ENCODE measurements at regions not wholly inside any gene's neighbourhood (a gene's known extent, or its start where the extent isn't known, plus 50 kb on each side); places are given as distances from the start of the nearest gene placed in this dataset.

DNA sequence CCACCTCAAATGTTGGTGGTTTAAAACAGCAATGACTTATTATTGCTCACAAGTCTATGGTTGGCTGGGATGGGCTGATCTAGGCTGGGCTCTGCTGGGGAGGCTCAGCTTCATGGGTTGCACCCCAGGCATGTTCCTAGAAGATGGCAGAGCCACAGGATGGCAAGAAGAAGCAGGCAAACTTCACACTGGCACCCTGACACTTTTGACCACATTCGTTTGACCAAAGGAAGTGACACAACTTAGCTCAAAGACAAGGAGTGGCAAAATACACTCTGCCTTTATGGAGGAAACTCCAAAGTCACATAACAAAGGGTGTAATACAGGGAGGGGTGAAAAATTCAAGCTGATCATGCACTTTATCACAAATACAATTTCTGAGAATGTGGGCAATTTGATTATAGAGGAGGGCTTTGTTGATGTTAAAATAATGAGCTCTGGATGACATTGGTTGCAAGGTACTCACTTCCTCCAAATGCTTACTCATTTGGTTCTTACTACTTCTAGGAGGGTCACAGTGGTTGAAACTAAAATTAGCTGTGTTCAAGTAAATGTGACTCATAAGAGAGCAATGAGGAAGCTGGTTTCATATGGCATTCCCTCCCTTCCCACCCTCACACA, 249.2 kb upstream of the RPS6KA3 start:
- no peak for TF ChIP-seq EZH2 (IDR thresholded peaks at IDR 0.05; ENCODE audit: low read depth)
- TF ChIP-seq, protein P1, sequence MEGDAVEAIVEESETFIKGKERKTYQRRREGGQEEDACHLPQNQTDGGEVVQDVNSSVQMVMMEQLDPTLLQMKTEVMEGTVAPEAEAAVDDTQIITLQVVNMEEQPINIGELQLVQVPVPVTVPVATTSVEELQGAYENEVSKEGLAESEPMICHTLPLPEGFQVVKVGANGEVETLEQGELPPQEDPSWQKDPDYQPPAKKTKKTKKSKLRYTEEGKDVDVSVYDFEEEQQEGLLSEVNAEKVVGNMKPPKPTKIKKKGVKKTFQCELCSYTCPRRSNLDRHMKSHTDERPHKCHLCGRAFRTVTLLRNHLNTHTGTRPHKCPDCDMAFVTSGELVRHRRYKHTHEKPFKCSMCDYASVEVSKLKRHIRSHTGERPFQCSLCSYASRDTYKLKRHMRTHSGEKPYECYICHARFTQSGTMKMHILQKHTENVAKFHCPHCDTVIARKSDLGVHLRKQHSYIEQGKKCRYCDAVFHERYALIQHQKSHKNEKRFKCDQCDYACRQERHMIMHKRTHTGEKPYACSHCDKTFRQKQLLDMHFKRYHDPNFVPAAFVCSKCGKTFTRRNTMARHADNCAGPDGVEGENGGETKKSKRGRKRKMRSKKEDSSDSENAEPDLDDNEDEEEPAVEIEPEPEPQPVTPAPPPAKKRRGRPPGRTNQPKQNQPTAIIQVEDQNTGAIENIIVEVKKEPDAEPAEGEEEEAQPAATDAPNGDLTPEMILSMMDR (conservative IDR thresholded peaks at IDR 0.05): no peak
- CTCF ChIA-PET: interaction anchor here (0.6 to 0.9 kb wide), 3 partner anchors 49 to 214 kb away, joined by 3 to 15 read pairs (median 3); no protein-coding TSS in a partner anchor
- Histone ChIP-seq H4K20me1 (ENCODE audit: insufficient read depth) (no peaks in the 10 kb centered on the region), H3K27me3 (ENCODE audit: insufficient read depth, low read depth) (no peaks in the 10 kb centered on the region), H3K4me1 (replicated peaks; ENCODE audit: insufficient read depth) (peaks cover 38% of the 10 kb centered on the region), H3K4me2 (peak overlapping the region; percentile 45), H3K9me2 (ENCODE audit: insufficient read depth) (no peaks in the 10 kb centered on the region), H3F3A (ENCODE audit: insufficient read depth, low read depth) (peaks cover 22% of the 10 kb centered on the region), H3K79me2 (ENCODE audit: low read depth) (no peaks in the 10 kb centered on the region), H3K4me3 (no peak overlapping the region), H3K9me3 (ENCODE audit: insufficient read depth, low read depth) (peaks cover 7% of the 10 kb centered on the region; the same call in 1 of the 2 replicates), H3K36me3 (ENCODE audit: low read depth) (no peaks in the 10 kb centered on the region; the same call in 1 of the 2 replicates), H3K27ac (peak overlapping the region; percentile 94), H2AFZ (no peak overlapping the region)
- DNase-seq: peak; percentile 8 to 92
- POLR2A ChIA-PET (ENCODE audit: unreplicated experiment): interaction anchor here (0.6 kb wide), 1 partner anchor 843 kb away, joined by 12 read pairs; no protein-coding TSS in a partner anchor
- BruUV-seq (replicated peaks): TSS peak; percentile 73
- intact Hi-C loops (cut with micrococcal nuclease; ENCODE audit: unreplicated experiment): loop anchor here (1.0 to 5.0 kb wide), 4 partner anchors 154 to 1456 kb away; partner anchors contain the start of genes EIF1AX and RPS6KA3

DNA sequence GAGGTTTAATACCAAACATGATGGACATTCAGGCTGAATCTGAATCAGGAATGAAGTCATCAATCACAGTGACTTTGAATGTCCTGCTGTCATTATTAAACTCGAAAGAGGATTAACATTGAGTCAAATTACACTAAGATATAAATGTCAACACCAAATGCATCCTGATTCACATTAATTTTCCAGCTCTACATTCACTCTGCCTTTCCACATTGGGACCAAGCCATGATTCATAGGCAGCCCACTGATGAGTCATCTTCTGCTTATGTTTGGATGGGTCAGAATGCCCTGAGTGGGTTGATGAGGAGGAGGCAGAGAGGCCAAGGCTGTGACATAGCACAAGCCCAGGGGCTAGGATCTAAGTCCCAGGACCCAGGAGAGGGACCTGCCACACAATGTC, 247.6 kb upstream of the RPS6KA3 start:
- peaks cover 7% of the 10 kb centered on the region; the same call in 1 of the 2 replicates for H3K9me3 ChIP-seq (ENCODE audit: insufficient read depth, low read depth)
- no TSS peak for BruUV-seq (replicated peaks)
- no peak overlapping the region for H3K4me2 ChIP-seq
- no peaks in the 10 kb centered on the region for H3K9me2 ChIP-seq (ENCODE audit: insufficient read depth)
- H3K4me3 ChIP-seq: no peak overlapping the region
- no peak for TF ChIP-seq EZH2 (IDR thresholded peaks at IDR 0.05; ENCODE audit: low read depth)
- TF ChIP-seq, protein P1 (conservative IDR thresholded peaks at IDR 0.05): no peak
- H3K27ac ChIP-seq: peak overlapping the region; percentile 94
- H3F3A ChIP-seq (ENCODE audit: insufficient read depth, low read depth): peaks cover 22% of the 10 kb centered on the region
- H3K27me3 ChIP-seq (ENCODE audit: insufficient read depth, low read depth): no peaks in the 10 kb centered on the region
- POLR2A ChIA-PET (ENCODE audit: unreplicated experiment): no interaction called here
- H2AFZ ChIP-seq: no peak overlapping the region
- no peaks in the 10 kb centered on the region; the same call in 1 of the 2 replicates for H3K36me3 ChIP-seq (ENCODE audit: low read depth)
- H4K20me1 ChIP-seq (ENCODE audit: insufficient read depth): no peaks in the 10 kb centered on the region
- no peaks in the 10 kb centered on the region for H3K79me2 ChIP-seq (ENCODE audit: low read depth)
- CTCF ChIA-PET: no interaction called here
- H3K4me1 ChIP-seq (replicated peaks; ENCODE audit: insufficient read depth): peaks cover 38% of the 10 kb centered on the region
- peak in 1 of 2 experiments; percentile 9 for DNase-seq
- intact Hi-C loops (cut with micrococcal nuclease; ENCODE audit: unreplicated experiment): no loop called here

DNA sequence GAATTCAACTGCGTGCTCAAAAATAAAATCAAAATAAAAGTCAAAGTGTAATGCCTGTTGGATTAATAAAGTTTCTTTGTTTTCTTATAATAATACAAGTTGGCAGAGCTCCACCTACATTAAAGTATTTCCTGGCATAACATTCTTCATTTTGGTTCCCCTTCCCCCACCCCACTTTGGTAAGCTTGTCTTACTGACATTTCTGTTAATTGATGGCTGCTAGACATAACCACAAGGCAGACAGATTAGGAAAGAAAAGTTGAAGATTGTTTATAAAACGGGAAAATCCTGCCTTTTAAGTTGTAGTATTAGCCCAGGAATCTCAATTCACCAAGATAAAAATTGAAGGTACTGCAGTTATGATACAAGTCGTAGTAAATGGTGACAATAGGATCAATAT, 246.5 kb upstream of the RPS6KA3 start:
- H3K27me3 ChIP-seq (ENCODE audit: insufficient read depth, low read depth): no peaks in the 10 kb centered on the region
- H3K9me2 ChIP-seq (ENCODE audit: insufficient read depth): no peaks in the 10 kb centered on the region
- H3K4me2 ChIP-seq: no peak overlapping the region
- H3K27ac ChIP-seq: 0 out of 2 replicates have a peak overlapping the region, but pooled peaks have one; percentile 94
- no peaks in the 10 kb centered on the region for H4K20me1 ChIP-seq (ENCODE audit: insufficient read depth)
- H3F3A ChIP-seq (ENCODE audit: insufficient read depth, low read depth): peaks cover 22% of the 10 kb centered on the region
- intact Hi-C loops (cut with micrococcal nuclease; ENCODE audit: unreplicated experiment): no loop called here
- no peak for TF ChIP-seq EZH2 (IDR thresholded peaks at IDR 0.05; ENCODE audit: low read depth)
- TF ChIP-seq, protein P1 (conservative IDR thresholded peaks at IDR 0.05): no peak
- no peak overlapping the region for H3K4me3 ChIP-seq
- DNase-seq: no peak
- H3K79me2 ChIP-seq (ENCODE audit: low read depth): no peaks in the 10 kb centered on the region
- ChIA-PET CTCF (no interaction called here), POLR2A (ENCODE audit: unreplicated experiment) (no interaction called here)
- BruUV-seq (replicated peaks): no TSS peak
- H3K9me3 ChIP-seq (ENCODE audit: insufficient read depth, low read depth): peaks cover 6% of the 10 kb centered on the region; the same call in 1 of the 2 replicates
- no peak overlapping the region for H2AFZ ChIP-seq
- H3K4me1 ChIP-seq (replicated peaks; ENCODE audit: insufficient read depth): peaks cover 38% of the 10 kb centered on the region
- no peaks in the 10 kb centered on the region; the same call in 1 of the 2 replicates for H3K36me3 ChIP-seq (ENCODE audit: low read depth)

All from PC-9 (cell line).